ENCODE measurements at regions not wholly inside any gene's neighbourhood (a gene's known extent, or its start where the extent isn't known, plus 50 kb on each side); places are given as distances from the start of the nearest gene placed in this dataset.

- peaks cover 28% of the 10 kb centered on the region for H3K9me3 Mint-ChIP-seq (ENCODE audit: low read depth)
- no peak overlapping the region for H3K27ac Mint-ChIP-seq
- peaks cover 3% of the 10 kb centered on the region for H3K4me1 Mint-ChIP-seq (ENCODE audit: low read depth)
- no peaks in the 10 kb centered on the region for H3K27me3 Mint-ChIP-seq
- DNase-seq (ENCODE audit: low spot score, unreplicated experiment): no peak
- no peak overlapping the region for H3K4me3 Mint-ChIP-seq (ENCODE audit: low read depth)
- peaks cover 6% of the 10 kb centered on the region for H3K36me3 Mint-ChIP-seq (ENCODE audit: insufficient read depth)
- TF ChIP-seq CTCF (IDR thresholded peaks at IDR 0.05; ENCODE audit: unreplicated experiment): no peak
Observed at GRCh38 chr12:93254911-93255310, 122.8 kb upstream of the NUDT4 start.

GRCh38 chr12:93256256-93256969 is 121.3 kb upstream of the NUDT4 start:
- TF ChIP-seq CTCF (IDR thresholded peaks at IDR 0.05; ENCODE audit: unreplicated experiment): no peak
- H3K27ac Mint-ChIP-seq: no peak overlapping the region
- peaks cover 25% of the 10 kb centered on the region for H3K9me3 Mint-ChIP-seq (ENCODE audit: low read depth)
- DNase-seq (ENCODE audit: low spot score, unreplicated experiment): no peak
- no peak overlapping the region for H3K4me3 Mint-ChIP-seq (ENCODE audit: low read depth)
- peaks cover 3% of the 10 kb centered on the region for H3K4me1 Mint-ChIP-seq (ENCODE audit: low read depth)
- H3K27me3 Mint-ChIP-seq: no peaks in the 10 kb centered on the region
- H3K36me3 Mint-ChIP-seq (ENCODE audit: insufficient read depth): peaks cover 6% of the 10 kb centered on the region

GRCh38 chr12:93261505-93262094 is 116.1 kb upstream of the NUDT4 start:
- TF ChIP-seq CTCF (IDR thresholded peaks at IDR 0.05; ENCODE audit: unreplicated experiment): no peak
- peaks cover 3% of the 10 kb centered on the region for H3K4me1 Mint-ChIP-seq (ENCODE audit: low read depth)
- no peak overlapping the region for H3K4me3 Mint-ChIP-seq (ENCODE audit: low read depth)
- H3K27ac Mint-ChIP-seq: no peak overlapping the region
- H3K9me3 Mint-ChIP-seq (ENCODE audit: low read depth): no peaks in the 10 kb centered on the region
- DNase-seq (ENCODE audit: low spot score, unreplicated experiment): no peak
- no peaks in the 10 kb centered on the region for H3K36me3 Mint-ChIP-seq (ENCODE audit: insufficient read depth)
- no peaks in the 10 kb centered on the region for H3K27me3 Mint-ChIP-seq

GRCh38 chr12:93272997-93273396 is 104.7 kb upstream of the NUDT4 start:
- peaks cover 6% of the 10 kb centered on the region for H3K9me3 Mint-ChIP-seq (ENCODE audit: low read depth)
- H3K4me1 Mint-ChIP-seq (ENCODE audit: low read depth): peaks cover 13% of the 10 kb centered on the region
- TF ChIP-seq CTCF (IDR thresholded peaks at IDR 0.05; ENCODE audit: unreplicated experiment): no peak
- H3K36me3 Mint-ChIP-seq (ENCODE audit: insufficient read depth): no peaks in the 10 kb centered on the region
- no peak for DNase-seq (ENCODE audit: low spot score, unreplicated experiment)
- H3K4me3 Mint-ChIP-seq (ENCODE audit: low read depth): no peak overlapping the region
- H3K27ac Mint-ChIP-seq: no peak overlapping the region
- peaks cover 6% of the 10 kb centered on the region for H3K27me3 Mint-ChIP-seq

- Mint-ChIP-seq H3K9me3 (ENCODE audit: low read depth) (peaks cover 6% of the 10 kb centered on the region), H3K4me3 (ENCODE audit: low read depth) (no peak overlapping the region)
- DNase-seq (ENCODE audit: low spot score, unreplicated experiment): no peak
Observed at GRCh38 chr12:93273834-93274564, 103.7 kb upstream of the NUDT4 start.

More at GRCh38 chr12:93273834-93274564, 103.7 kb upstream of the NUDT4 start:
- Mint-ChIP-seq H3K27me3 (peaks cover 6% of the 10 kb centered on the region), H3K27ac (peak overlapping the region; percentile 26), H3K4me1 (ENCODE audit: low read depth) (peaks cover 13% of the 10 kb centered on the region), H3K36me3 (ENCODE audit: insufficient read depth) (no peaks in the 10 kb centered on the region)
- no peak for TF ChIP-seq CTCF (IDR thresholded peaks at IDR 0.05; ENCODE audit: unreplicated experiment)

Data from progenitor cell of endocrine pancreas (in vitro differentiated cells).